GM20431 (cell line): ENCODE measurements at regions not wholly inside any gene's neighbourhood (a gene's known extent, or its start where the extent isn't known, plus 50 kb on each side); places are given as distances from the start of the nearest gene placed in this dataset.

ENCODE experiments used
- in situ Hi-C: fragments of 300-500 bp; cut with MseI, MboI; formaldehyde crosslinking; loops from one replicate; pipeline ENCODE4 v1.15.0; 2020; ENCODE audit warnings: low sequenced_read_pairs; ENCODE audit not compliant: unreplicated experiment

GRCh38 chr16:62135446-62135845, 99.2 kb upstream of the CDH8 start:
- in situ Hi-C loops, result no loop called here

DNA sequence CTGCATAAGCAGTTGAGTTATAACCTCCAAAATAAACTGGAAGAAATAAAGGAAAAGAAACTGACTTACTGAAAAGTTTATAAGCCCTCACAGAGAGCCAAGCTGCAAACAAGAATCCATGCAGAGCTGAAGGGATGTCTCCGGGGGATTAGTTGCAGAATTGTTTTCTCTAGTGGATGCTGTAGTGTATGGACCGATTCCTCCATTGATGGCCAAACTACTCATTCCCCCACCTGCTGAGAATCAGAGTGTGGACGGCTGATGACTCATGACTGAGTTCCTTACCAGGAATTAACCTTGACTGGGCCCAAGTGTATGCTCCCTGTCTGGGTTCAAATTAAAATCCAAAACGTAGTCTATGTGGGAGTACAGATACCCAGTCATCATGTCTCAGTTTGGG, 93.9 kb upstream of the CDH8 start:
- in situ Hi-C loops, result no loop called here

- in situ Hi-C loops, result no loop called here
These were observed 69.0 kb upstream of the CDH8 start for GRCh38 chr16:62105244-62105643.

- in situ Hi-C loops, result no loop called here
These were observed 66.3 kb upstream of the CDH8 start for GRCh38 chr16:62102588-62102987.

GRCh38 chr16:62100651-62101050, 64.4 kb upstream of the CDH8 start:
- in situ Hi-C loops, result no loop called here

- in situ Hi-C loops, result no loop called here
These were observed 53.5 kb upstream of the CDH8 start for GRCh38 chr16:62089715-62090114.

DNA sequence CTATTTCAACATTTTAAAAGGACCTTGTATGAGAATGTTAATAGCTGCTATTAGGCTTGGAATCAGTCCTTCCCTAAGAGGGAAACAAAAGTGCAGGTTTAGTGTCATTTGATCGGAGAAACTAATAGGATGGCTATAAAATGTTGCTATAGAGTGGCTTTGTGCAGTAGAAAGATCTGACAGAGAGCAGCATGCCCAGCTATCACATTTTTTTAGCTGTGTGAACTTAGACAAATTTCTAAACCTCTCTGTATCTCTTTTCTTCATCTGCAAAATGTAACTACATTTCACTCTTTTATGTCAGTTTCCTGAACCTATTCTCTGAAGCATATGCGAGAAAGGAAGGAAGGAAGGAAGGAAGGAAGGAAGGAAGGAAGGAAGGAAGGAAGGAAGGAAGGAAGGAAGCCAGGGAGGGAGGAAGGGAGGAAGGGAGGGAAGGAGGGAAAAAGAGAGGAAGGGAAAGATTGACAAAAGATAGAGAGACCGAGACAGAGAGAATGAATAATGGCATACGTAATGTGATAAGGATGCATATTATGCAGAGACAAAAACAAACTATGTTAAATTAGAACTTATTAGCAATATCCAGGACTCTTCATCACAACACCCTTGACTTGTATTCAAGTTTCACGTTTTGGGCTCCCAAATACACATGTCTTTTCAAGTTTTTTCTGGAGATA, 52.6 kb upstream of the CDH8 start:
- in situ Hi-C loops, result no loop called here
